ENCODE measurements at regions not wholly inside any gene's neighbourhood (a gene's known extent, or its start where the extent isn't known, plus 50 kb on each side); places are given as distances from the start of the nearest gene placed in this dataset.
"Not testable (repeated sequence)": the region's sequence is repeated elsewhere in the genome, so short reads cannot be mapped to it uniquely, and the experiment has no call there.

DNA sequence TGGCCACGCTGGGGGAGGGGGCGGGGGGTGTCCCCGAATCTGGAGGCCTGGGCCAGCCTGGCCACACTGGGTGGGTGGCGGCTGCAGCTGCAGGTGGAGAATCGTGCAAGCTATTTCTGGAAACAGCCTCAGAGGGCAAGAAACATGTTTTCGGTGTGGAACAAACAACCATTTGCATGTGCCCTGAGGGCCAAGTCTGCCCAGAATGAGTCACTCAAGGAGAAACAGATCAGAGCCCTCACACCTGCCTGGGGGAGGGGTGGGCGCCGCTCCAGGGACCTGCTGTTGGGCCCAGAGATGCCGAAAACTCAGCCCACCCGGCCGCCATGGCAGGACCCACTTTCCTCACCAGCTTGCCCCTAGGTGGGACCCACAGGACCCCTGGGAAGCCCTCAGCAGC, 170.0 kb downstream of the TMEM121 start:
- not testable (repeated sequence) for TF ChIP-seq CTCF, POLR2A, EP300, POLR2AphosphoS5 (IDR thresholded peaks at IDR 0.05)
